Stimulated activated CD4-positive, alpha-beta T cell treated with anti-CD3 and anti-CD28 coated beads, Interleukin-2, amount 100 ng/mL, for 48 hours (primary cell): ENCODE measurements at regions not wholly inside any gene's neighbourhood (a gene's known extent, or its start where the extent isn't known, plus 50 kb on each side); places are given as distances from the start of the nearest gene placed in this dataset.
A peak's percentile ranks its signal among the peaks of the same experiment; 100 is the strongest.

Source experiments
- DNase-seq, 2 donors: peaks; one replicate each; pipeline ENCODE4 v3.0.0-alpha.2; 2020

- DNase-seq, result no peak
These were observed 427.2 kb downstream of the COG6 start for GRCh38 chr13:40082639-40083038.

- DNase-seq, result no peak
These were observed 428.4 kb downstream of the COG6 start for GRCh38 chr13:40083841-40084240.

- no peak for DNase-seq
These were observed 429.5 kb downstream of the COG6 start for GRCh38 chr13:40084934-40085333.

- no peak for DNase-seq
These were observed 431.9 kb downstream of the COG6 start for GRCh38 chr13:40087091-40088002.

GRCh38 chr13:40094056-40094455 is 438.6 kb downstream of the COG6 start:
- no peak for DNase-seq

- DNase-seq, result no peak
These were observed 440.4 kb downstream of the COG6 start for GRCh38 chr13:40095695-40096356.

- DNase-seq, result peak; percentile 25 to 33
These were observed 441.0 kb downstream of the COG6 start for GRCh38 chr13:40096357-40096901.

- DNase-seq, result no peak
These were observed 442.8 kb downstream of the COG6 start for GRCh38 chr13:40098246-40098645.

GRCh38 chr13:40101708-40102359 is 446.4 kb downstream of the COG6 start:
- peak; percentile 25 to 26 for DNase-seq

GRCh38 chr13:40102360-40102727 is 446.9 kb downstream of the COG6 start:
- DNase-seq, result peak; percentile 10 to 16

GRCh38 chr13:40102854-40103253 is 447.4 kb downstream of the COG6 start:
- DNase-seq, result peak; percentile 86

- no peak for DNase-seq
These were observed 448.4 kb downstream of the COG6 start for GRCh38 chr13:40103864-40104263.

GRCh38 chr13:40105231-40105630 is 449.8 kb downstream of the COG6 start:
- DNase-seq, result no peak

- no peak for DNase-seq
These were observed 453.9 kb downstream of the COG6 start for GRCh38 chr13:40109351-40109844.

GRCh38 chr13:40113643-40114304 is 458.3 kb downstream of the COG6 start:
- DNase-seq, result no peak

GRCh38 chr13:40114305-40114896 is 458.9 kb downstream of the COG6 start:
- no peak for DNase-seq

- no peak for DNase-seq
These were observed 460.0 kb downstream of the COG6 start for GRCh38 chr13:40115426-40115825.

- DNase-seq, result peak in 1 of 2 donors; percentile 18
These were observed 460.5 kb downstream of the COG6 start for GRCh38 chr13:40116008-40116407.

GRCh38 chr13:40118337-40118736 is 462.9 kb downstream of the COG6 start:
- DNase-seq, result no peak

GRCh38 chr13:40119852-40120251 is 464.4 kb downstream of the COG6 start:
- DNase-seq, result no peak

GRCh38 chr13:40120288-40120687 is 464.8 kb downstream of the COG6 start:
- no peak for DNase-seq

GRCh38 chr13:40120781-40121180 is 465.3 kb downstream of the COG6 start:
- DNase-seq, result no peak
